ENCODE measurements at regions not wholly inside any gene's neighbourhood (a gene's known extent, or its start where the extent isn't known, plus 50 kb on each side); places are given as distances from the start of the nearest gene placed in this dataset.

DNA sequence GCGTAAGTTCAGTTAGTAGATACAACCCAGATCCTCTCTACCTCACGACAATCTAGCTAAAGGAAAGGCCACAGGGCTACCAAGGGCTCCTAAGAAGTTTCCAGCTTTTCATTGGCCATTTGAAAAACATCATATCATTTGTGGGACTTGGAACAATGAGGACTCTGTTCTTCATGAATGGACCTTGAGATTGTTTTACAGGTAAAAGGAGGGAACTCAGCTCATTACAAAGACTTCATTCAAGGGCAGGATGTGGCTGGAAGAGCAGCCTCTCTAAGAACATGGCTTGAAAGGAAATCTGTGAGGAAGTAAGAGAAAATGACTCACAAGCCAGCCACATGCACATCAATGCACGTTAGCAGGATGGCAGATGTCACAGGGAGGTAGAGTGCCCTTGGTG is 105.9 kb upstream of the SLC7A11 start:
- Histone ChIP-seq H3K27me3 (no peaks in the 10 kb centered on the region), H3K36me3 (no peaks in the 10 kb centered on the region), H3K4me3 (no peak overlapping the region), H3K9me3 (peaks cover 0 to 3% of the 10 kb centered on the region in 2 donors), H3K4me1 (no peaks in the 10 kb centered on the region), H3K27ac (no peak overlapping the region)
- no peak for ATAC-seq
- intact Hi-C loops (cut with DNase I) = no loop called here
- TF ChIP-seq, protein P1, sequence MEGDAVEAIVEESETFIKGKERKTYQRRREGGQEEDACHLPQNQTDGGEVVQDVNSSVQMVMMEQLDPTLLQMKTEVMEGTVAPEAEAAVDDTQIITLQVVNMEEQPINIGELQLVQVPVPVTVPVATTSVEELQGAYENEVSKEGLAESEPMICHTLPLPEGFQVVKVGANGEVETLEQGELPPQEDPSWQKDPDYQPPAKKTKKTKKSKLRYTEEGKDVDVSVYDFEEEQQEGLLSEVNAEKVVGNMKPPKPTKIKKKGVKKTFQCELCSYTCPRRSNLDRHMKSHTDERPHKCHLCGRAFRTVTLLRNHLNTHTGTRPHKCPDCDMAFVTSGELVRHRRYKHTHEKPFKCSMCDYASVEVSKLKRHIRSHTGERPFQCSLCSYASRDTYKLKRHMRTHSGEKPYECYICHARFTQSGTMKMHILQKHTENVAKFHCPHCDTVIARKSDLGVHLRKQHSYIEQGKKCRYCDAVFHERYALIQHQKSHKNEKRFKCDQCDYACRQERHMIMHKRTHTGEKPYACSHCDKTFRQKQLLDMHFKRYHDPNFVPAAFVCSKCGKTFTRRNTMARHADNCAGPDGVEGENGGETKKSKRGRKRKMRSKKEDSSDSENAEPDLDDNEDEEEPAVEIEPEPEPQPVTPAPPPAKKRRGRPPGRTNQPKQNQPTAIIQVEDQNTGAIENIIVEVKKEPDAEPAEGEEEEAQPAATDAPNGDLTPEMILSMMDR (IDR thresholded peaks at IDR 0.05) = no peak
- no peak for DNase-seq

DNA sequence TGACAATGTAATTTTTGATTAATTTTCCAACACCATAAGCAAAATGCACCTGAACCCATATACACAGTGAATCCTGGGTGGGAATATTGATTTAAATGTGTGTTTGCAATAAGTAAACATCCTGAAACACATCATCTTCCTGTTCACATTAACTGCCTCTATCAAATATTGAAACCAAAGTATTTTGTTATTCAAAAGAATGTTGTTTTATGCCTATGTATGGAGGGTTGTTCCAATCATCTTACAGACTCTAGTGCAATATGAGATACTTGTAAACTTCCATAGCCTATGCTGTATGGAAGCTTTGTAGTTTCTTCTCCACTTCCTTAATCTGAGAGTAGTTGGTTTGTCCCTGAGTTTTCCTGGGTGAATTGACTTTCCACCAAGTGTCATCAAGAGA is 105.4 kb upstream of the SLC7A11 start:
- Histone ChIP-seq H3K4me1 (no peaks in the 10 kb centered on the region), H3K4me3 (no peak overlapping the region), H3K36me3 (no peaks in the 10 kb centered on the region), H3K9me3 (peaks cover 0 to 3% of the 10 kb centered on the region in 2 donors), H3K27ac (no peak overlapping the region), H3K27me3 (no peaks in the 10 kb centered on the region)
- TF ChIP-seq, protein P1 (IDR thresholded peaks at IDR 0.05) = no peak
- intact Hi-C loops (cut with DNase I) = no loop called here
- ATAC-seq = no peak
- no peak for DNase-seq

DNA sequence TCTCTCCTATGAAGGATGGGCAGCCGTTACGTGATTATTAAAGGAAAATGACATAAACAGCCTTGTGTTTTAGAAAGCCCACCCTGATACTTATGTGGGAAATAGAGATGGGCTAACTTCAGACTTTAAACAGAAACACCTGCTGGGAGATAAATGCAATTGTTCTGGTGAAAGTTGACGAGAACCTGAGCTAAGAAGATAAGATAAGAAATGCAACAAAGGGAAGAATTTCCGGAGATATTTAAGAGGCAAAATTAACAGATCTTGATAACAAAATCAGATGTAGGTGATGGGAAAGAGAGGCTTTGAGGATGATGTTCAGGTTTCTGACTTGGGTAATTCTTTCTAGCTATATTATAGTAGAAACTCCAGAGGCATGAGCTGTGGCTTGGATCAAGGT is 102.7 kb upstream of the SLC7A11 start:
- intact Hi-C loops (cut with DNase I) = no loop called here
- Histone ChIP-seq H3K36me3 (no peaks in the 10 kb centered on the region), H3K4me1 (no peaks in the 10 kb centered on the region), H3K4me3 (no peak overlapping the region), H3K9me3 (no peaks in the 10 kb centered on the region), H3K27me3 (no peaks in the 10 kb centered on the region), H3K27ac (no peak overlapping the region)
- ATAC-seq (no peak), DNase-seq (no peak)
- TF ChIP-seq, protein P1 (IDR thresholded peaks at IDR 0.05) = no peak

DNA sequence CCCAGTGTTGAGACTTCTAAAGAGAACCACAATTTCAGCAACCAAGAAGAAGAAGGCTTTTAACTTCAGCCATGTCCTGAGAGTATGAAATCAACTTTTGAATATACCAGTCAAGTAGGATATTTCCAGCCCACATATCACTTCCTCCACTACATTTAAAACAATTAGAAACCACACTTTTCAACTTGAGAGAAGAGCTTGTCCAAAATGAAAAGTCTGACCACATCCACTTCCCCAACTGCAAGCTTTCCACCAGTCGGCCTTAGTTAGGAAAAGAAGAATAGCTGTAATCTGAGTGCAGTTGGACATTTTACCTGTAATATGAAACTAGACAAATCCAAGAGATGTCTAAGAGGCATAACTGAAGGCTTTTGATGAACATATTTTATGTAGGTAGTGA is 101.9 kb upstream of the SLC7A11 start:
- no peaks in the 10 kb centered on the region for H3K27me3 ChIP-seq
- ATAC-seq = no peak
- TF ChIP-seq, protein P1 (IDR thresholded peaks at IDR 0.05) = no peak
- no peak overlapping the region for H3K4me3 ChIP-seq
- H3K9me3 ChIP-seq = no peaks in the 10 kb centered on the region
- no peaks in the 10 kb centered on the region for H3K36me3 ChIP-seq
- DNase-seq = no peak
- no peak overlapping the region for H3K27ac ChIP-seq
- no peaks in the 10 kb centered on the region for H3K4me1 ChIP-seq
- intact Hi-C loops (cut with DNase I) = no loop called here

DNA sequence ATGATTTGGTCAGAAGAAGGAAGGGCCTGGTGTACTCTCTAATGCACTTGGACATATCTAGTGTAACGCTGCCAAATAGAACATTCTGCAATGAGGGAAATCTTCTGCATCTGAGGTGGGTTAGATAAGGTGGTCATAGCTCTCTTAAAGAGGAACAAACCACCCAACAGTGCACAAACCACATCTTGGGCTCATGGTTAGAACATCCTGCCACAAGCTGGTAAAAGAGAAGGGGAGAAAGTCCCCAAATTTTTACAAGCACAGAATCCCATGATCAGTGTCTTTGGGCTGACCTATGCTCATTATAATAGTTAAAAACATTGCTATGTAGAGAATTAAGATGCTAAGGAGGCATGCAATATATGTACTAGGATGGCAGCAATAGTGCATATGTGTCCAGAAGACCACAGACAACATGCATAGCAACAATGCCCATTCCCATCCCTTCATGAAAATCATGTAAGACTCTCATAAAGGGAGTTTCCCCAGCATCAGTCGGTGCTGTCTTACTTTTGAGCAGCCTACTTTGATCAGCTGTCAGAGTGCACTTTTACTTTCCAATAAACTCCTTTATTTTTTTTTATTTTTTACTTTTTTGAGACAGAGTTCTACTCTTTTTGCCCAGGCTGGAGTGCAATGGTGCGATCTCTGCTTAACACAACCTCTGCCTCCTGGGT is 99.7 kb upstream of the SLC7A11 start:
- DNase-seq = no peak
- no peak overlapping the region for H3K4me3 ChIP-seq
- no peaks in the 10 kb centered on the region for H3K4me1 ChIP-seq
- H3K27me3 ChIP-seq = no peaks in the 10 kb centered on the region
- TF ChIP-seq, protein P1 (IDR thresholded peaks at IDR 0.05) = no peak
- no peaks in the 10 kb centered on the region for H3K36me3 ChIP-seq
- no peak overlapping the region for H3K27ac ChIP-seq
- no peaks in the 10 kb centered on the region for H3K9me3 ChIP-seq
- ATAC-seq = no peak
- intact Hi-C loops (cut with DNase I) = no loop called here

Measured in left lung (tissue), 4 donors.